ENCODE measurements at regions not wholly inside any gene's neighbourhood (a gene's known extent, or its start where the extent isn't known, plus 50 kb on each side); places are given as distances from the start of the nearest gene placed in this dataset.
"Not testable (repeated sequence)": the region's sequence is repeated elsewhere in the genome, so short reads cannot be mapped to it uniquely, and the experiment has no call there.

DNA sequence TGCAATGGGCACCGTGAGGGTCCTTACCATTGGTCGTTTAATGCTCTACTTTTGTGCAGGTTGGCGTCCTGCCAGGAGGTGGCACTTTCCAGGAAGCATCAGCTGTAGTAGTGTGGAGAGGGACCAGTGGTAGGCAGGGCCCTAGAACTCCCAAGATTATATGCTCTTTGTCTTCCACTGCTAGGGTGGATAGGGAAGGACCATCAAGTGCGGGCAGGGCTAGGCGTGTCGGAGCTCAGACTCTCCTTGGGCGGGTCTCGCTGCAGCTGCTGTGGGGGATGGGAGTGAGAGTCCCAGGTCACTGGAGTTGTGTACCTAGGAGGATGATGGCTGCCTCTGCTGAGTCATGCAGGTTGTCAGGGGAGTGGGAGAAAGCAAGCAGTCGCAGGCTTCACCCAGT is 134.7 kb downstream of the KLF8 start:
- Histone ChIP-seq H3K4me3 (ENCODE audit: low read length) (no peak overlapping the region), H3K27me3 (ENCODE audit: control insufficient read depth in 1 of 2, insufficient read depth in 2 of 2, low read length in 2 of 2) (no peaks in the 10 kb centered on the region), H3K4me1 (ENCODE audit: insufficient read depth, low read length) (peaks cover 21% of the 10 kb centered on the region), H3K27ac (ENCODE audit: low read depth in 1 of 2, low read length in 2 of 2) (no peak overlapping the region), H3K9me3 (ENCODE audit: control insufficient read depth in 1 of 2, insufficient read depth in 1 of 2, low read length in 2 of 2) (no peaks in the 10 kb centered on the region), H3K36me3 (ENCODE audit: insufficient read depth, low read length) (no peaks in the 10 kb centered on the region)
- no peak overlapping the region for H3K4me3 Mint-ChIP-seq
- H3K36me3 Mint-ChIP-seq (ENCODE audit: low read depth) = no peaks in the 10 kb centered on the region
- TF ChIP-seq, protein P1, sequence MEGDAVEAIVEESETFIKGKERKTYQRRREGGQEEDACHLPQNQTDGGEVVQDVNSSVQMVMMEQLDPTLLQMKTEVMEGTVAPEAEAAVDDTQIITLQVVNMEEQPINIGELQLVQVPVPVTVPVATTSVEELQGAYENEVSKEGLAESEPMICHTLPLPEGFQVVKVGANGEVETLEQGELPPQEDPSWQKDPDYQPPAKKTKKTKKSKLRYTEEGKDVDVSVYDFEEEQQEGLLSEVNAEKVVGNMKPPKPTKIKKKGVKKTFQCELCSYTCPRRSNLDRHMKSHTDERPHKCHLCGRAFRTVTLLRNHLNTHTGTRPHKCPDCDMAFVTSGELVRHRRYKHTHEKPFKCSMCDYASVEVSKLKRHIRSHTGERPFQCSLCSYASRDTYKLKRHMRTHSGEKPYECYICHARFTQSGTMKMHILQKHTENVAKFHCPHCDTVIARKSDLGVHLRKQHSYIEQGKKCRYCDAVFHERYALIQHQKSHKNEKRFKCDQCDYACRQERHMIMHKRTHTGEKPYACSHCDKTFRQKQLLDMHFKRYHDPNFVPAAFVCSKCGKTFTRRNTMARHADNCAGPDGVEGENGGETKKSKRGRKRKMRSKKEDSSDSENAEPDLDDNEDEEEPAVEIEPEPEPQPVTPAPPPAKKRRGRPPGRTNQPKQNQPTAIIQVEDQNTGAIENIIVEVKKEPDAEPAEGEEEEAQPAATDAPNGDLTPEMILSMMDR (IDR thresholded peaks at IDR 0.05) = no peak
- ChIA-PET CTCF (no interaction called here), POLR2A (no interaction called here)
- intact Hi-C loops (cut with DNase I, micrococcal nuclease) = no loop called here
- ATAC-seq (ENCODE audit: poor library complexity) (no peak), DNase-seq (no peak)
- H3K4me1 Mint-ChIP-seq (ENCODE audit: low read depth) = peaks cover 45% of the 10 kb centered on the region
- no peaks in the 10 kb centered on the region for H3K27me3 Mint-ChIP-seq
- H3K27ac Mint-ChIP-seq = peak overlapping the region; percentile 60
- no peaks in the 10 kb centered on the region for H3K9me3 Mint-ChIP-seq

DNA sequence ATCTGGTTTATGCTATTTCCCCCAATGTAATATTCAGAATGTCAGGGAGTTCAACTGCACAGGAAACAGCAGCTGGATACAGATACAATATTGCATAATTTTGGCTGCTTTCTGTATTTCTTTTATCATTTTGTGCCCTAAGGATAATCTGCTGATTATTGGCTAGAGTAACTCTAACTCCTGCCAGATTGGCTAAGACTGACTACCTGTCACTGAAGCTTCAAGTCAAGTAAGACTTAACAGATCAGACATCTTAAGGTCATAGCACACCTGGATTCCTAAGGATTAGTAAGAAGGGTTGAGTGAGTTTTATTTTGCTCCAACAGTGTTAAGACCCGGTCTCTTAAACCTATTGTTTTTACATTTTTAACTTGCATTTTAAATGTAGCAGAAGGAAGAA is 136.8 kb downstream of the KLF8 start:
- H3K4me3 Mint-ChIP-seq = no peak overlapping the region
- no peaks in the 10 kb centered on the region for H3K27me3 Mint-ChIP-seq
- intact Hi-C loops (cut with DNase I, micrococcal nuclease) = no loop called here
- H3K4me3 ChIP-seq (ENCODE audit: low read length) = no peak overlapping the region
- ChIA-PET POLR2A (no interaction called here), CTCF (no interaction called here)
- H3K4me1 Mint-ChIP-seq (ENCODE audit: low read depth) = peaks cover 45% of the 10 kb centered on the region
- no peaks in the 10 kb centered on the region for H3K36me3 Mint-ChIP-seq (ENCODE audit: low read depth)
- H3K4me1 ChIP-seq (ENCODE audit: insufficient read depth, low read length) = peaks cover 21% of the 10 kb centered on the region
- H3K9me3 Mint-ChIP-seq = no peaks in the 10 kb centered on the region
- H3K36me3 ChIP-seq (ENCODE audit: insufficient read depth, low read length) = no peaks in the 10 kb centered on the region
- no peaks in the 10 kb centered on the region for H3K9me3 ChIP-seq (ENCODE audit: control insufficient read depth in 1 of 2, insufficient read depth in 1 of 2, low read length in 2 of 2)
- TF ChIP-seq, protein P1 (IDR thresholded peaks at IDR 0.05) = no peak
- ATAC-seq (ENCODE audit: poor library complexity) (no peak), DNase-seq (no peak)
- no peaks in the 10 kb centered on the region for H3K27me3 ChIP-seq (ENCODE audit: control insufficient read depth in 1 of 2, insufficient read depth in 2 of 2, low read length in 2 of 2)
- H3K27ac Mint-ChIP-seq = no peak overlapping the region
- no peak overlapping the region for H3K27ac ChIP-seq (ENCODE audit: low read depth in 1 of 2, low read length in 2 of 2)

- H3K27ac Mint-ChIP-seq; H3K4me3 Mint-ChIP-seq; ATAC-seq (ENCODE audit: poor library complexity); intact Hi-C loops (cut with DNase I, micrococcal nuclease); DNase-seq; CTCF ChIA-PET; H3K27ac ChIP-seq (ENCODE audit: low read depth in 1 of 2, low read length in 2 of 2); H3K4me3 ChIP-seq (ENCODE audit: low read length); H3K9me3 Mint-ChIP-seq; H3K36me3 ChIP-seq (ENCODE audit: insufficient read depth, low read length); H3K36me3 Mint-ChIP-seq (ENCODE audit: low read depth); H3K27me3 ChIP-seq (ENCODE audit: control insufficient read depth in 1 of 2, insufficient read depth in 2 of 2, low read length in 2 of 2); H3K27me3 Mint-ChIP-seq; POLR2A ChIA-PET: not testable (repeated sequence)
- peaks cover 0 to 14% of the 10 kb centered on the region in 2 experiments for H3K9me3 ChIP-seq (ENCODE audit: control insufficient read depth in 1 of 2, insufficient read depth in 1 of 2, low read length in 2 of 2)
- peaks cover 29% of the 10 kb centered on the region for H3K4me1 Mint-ChIP-seq (ENCODE audit: low read depth)
- peaks cover 14% of the 10 kb centered on the region for H3K4me1 ChIP-seq (ENCODE audit: insufficient read depth, low read length)
Observed at GRCh38 chrX:56379984-56380780, 148.0 kb downstream of the KLF8 start.

- no peak overlapping the region for H3K27ac ChIP-seq (ENCODE audit: low read depth in 1 of 2, low read length in 2 of 2)
- CTCF ChIA-PET = no interaction called here
- H3K36me3 ChIP-seq (ENCODE audit: insufficient read depth, low read length) = no peaks in the 10 kb centered on the region
- ATAC-seq (ENCODE audit: poor library complexity) = no peak
- peaks cover 14% of the 10 kb centered on the region for H3K4me1 ChIP-seq (ENCODE audit: insufficient read depth, low read length)
- POLR2A ChIA-PET = no interaction called here
- intact Hi-C loops (cut with DNase I, micrococcal nuclease) = no loop called here
- Mint-ChIP-seq H3K36me3 (ENCODE audit: low read depth) (peaks cover 5% of the 10 kb centered on the region), H3K4me3 (peak overlapping the region; percentile 26), H3K9me3 (no peaks in the 10 kb centered on the region), H3K4me1 (ENCODE audit: low read depth) (peaks cover 38% of the 10 kb centered on the region), H3K27ac (peak overlapping the region; percentile 58), H3K27me3 (no peaks in the 10 kb centered on the region)
- no peak overlapping the region for H3K4me3 ChIP-seq (ENCODE audit: low read length)
- DNase-seq = no peak
- H3K27me3 ChIP-seq (ENCODE audit: control insufficient read depth in 1 of 2, insufficient read depth in 2 of 2, low read length in 2 of 2) = no peaks in the 10 kb centered on the region
- TF ChIP-seq, protein P1 (IDR thresholded peaks at IDR 0.05) = no peak
- peaks cover 0 to 14% of the 10 kb centered on the region in 2 experiments for H3K9me3 ChIP-seq (ENCODE audit: control insufficient read depth in 1 of 2, insufficient read depth in 1 of 2, low read length in 2 of 2)
Observed at GRCh38 chrX:56382278-56382677, 150.1 kb downstream of the KLF8 start.
